ENCODE measurements at regions not wholly inside any gene's neighbourhood (a gene's known extent, or its start where the extent isn't known, plus 50 kb on each side); places are given as distances from the start of the nearest gene placed in this dataset.

GRCh38 chr11:91350931-91351330 is 873.7 kb upstream of the FAT3 start:
- no peak for ATAC-seq
- TF ChIP-seq POLR2A (IDR thresholded peaks at IDR 0.05) (no peak), CTCF (IDR thresholded peaks at IDR 0.05 in 4 of 5, conservative IDR thresholded peaks at IDR 0.05 in 1 of 5) (no peak)
- intact Hi-C loops (cut with DNase I; ENCODE audit: low total_unique reads) = no loop called here

GRCh38 chr11:91326751-91327150 is 897.9 kb upstream of the FAT3 start:
- ATAC-seq (no peak), DNase-seq (no peak)
- Histone ChIP-seq H3K4me3 (no peak overlapping the region), H3K27ac (no peak overlapping the region), H3K9me3 (no peaks in the 10 kb centered on the region), H3K4me1 (no peaks in the 10 kb centered on the region), H3K36me3 (no peaks in the 10 kb centered on the region), H3K27me3 (no peaks in the 10 kb centered on the region)
- TF ChIP-seq POLR2A (IDR thresholded peaks at IDR 0.05) = no peak
- TF ChIP-seq CTCF (IDR thresholded peaks at IDR 0.05 in 4 of 5, conservative IDR thresholded peaks at IDR 0.05 in 1 of 5) = no peak
- intact Hi-C loops (cut with DNase I; ENCODE audit: low total_unique reads) (no loop called here), in situ Hi-C loops (cut with MboI; ENCODE audit: low sequenced_read_pairs in 4 of 4) (no loop called here)

More at GRCh38 chr11:91350931-91351330, 873.7 kb upstream of the FAT3 start:
- H3K4me1 ChIP-seq = no peaks in the 10 kb centered on the region
- no peaks in the 10 kb centered on the region for H3K9me3 ChIP-seq
- in situ Hi-C loops (cut with MboI; ENCODE audit: low sequenced_read_pairs in 4 of 4) = no loop called here
- no peaks in the 10 kb centered on the region for H3K36me3 ChIP-seq
- no peak overlapping the region for H3K27ac ChIP-seq
- no peak for DNase-seq
- H3K27me3 ChIP-seq = no peaks in the 10 kb centered on the region
- no peak overlapping the region for H3K4me3 ChIP-seq

GRCh38 chr11:91326280-91326679 is 898.3 kb upstream of the FAT3 start:
- TF ChIP-seq CTCF (IDR thresholded peaks at IDR 0.05 in 4 of 5, conservative IDR thresholded peaks at IDR 0.05 in 1 of 5) = no peak
- TF ChIP-seq POLR2A (IDR thresholded peaks at IDR 0.05) = no peak
- Histone ChIP-seq H3K9me3 (no peaks in the 10 kb centered on the region), H3K27ac (no peak overlapping the region), H3K4me3 (no peak overlapping the region), H3K36me3 (no peaks in the 10 kb centered on the region), H3K4me1 (no peaks in the 10 kb centered on the region), H3K27me3 (no peaks in the 10 kb centered on the region)
- intact Hi-C loops (cut with DNase I; ENCODE audit: low total_unique reads) (no loop called here), in situ Hi-C loops (cut with MboI; ENCODE audit: low sequenced_read_pairs in 4 of 4) (no loop called here)
- no peak for DNase-seq
- no peak for ATAC-seq

GRCh38 chr11:91314521-91314920 is 910.1 kb upstream of the FAT3 start:
- in situ Hi-C loops (cut with MboI; ENCODE audit: low sequenced_read_pairs in 4 of 4) = no loop called here

More at GRCh38 chr11:91314521-91314920, 910.1 kb upstream of the FAT3 start:
- TF ChIP-seq CTCF (IDR thresholded peaks at IDR 0.05 in 4 of 5, conservative IDR thresholded peaks at IDR 0.05 in 1 of 5) (no peak), POLR2A (IDR thresholded peaks at IDR 0.05) (no peak)
- no peaks in the 10 kb centered on the region for H3K9me3 ChIP-seq
- H3K27me3 ChIP-seq = no peaks in the 10 kb centered on the region
- no peaks in the 10 kb centered on the region for H3K36me3 ChIP-seq
- H3K4me1 ChIP-seq = no peaks in the 10 kb centered on the region
- H3K4me3 ChIP-seq = no peak overlapping the region
- no peak for DNase-seq
- no peak for ATAC-seq
- no peak overlapping the region for H3K27ac ChIP-seq
- intact Hi-C loops (cut with DNase I; ENCODE audit: low total_unique reads) = no loop called here
